Stimulated activated CD4-positive, alpha-beta T cell treated with anti-CD3 and anti-CD28 coated beads, Interleukin-2, amount 100 ng/mL, for 48 hours (primary cell): ENCODE measurements at regions not wholly inside any gene's neighbourhood (a gene's known extent, or its start where the extent isn't known, plus 50 kb on each side); places are given as distances from the start of the nearest gene placed in this dataset.

Experiments
- DNase-seq, 2 donors: peaks; one replicate each; pipeline ENCODE4 v3.0.0-alpha.2; 2020

DNA sequence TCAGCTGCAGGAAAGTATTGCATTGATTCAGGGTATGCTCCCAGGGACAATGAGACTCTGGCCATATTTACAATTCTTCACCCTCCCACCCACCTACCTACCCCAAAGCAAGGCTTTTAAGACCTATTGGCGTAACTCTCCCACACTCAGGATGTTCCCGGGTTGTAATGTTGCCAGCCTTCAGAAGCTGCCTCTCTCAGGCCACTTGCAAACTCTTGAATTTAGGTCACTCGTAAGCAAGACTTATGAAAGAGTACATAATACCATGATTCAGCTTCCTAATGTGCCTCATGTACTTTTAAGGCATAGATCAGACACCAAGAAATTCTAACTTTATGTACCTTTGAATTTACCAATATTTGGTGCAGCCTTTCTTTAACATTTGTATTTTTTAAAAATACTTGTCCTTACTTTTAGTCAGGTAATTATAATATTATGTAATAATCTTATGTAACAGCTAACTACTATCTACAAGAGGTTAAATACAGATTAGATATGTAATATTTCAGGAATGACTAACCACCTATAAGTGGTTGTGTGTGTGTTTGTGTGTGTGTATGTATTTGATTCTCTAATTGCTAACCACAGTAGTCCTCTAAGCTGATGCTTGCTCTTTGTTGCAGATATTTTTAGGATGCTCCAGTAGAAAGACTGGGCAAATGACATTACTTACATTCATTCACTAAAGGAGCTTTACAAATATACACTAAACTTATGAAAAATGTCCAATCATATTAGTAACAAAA is 630.5 kb upstream of the MEF2C start:
- no peak for DNase-seq

DNA sequence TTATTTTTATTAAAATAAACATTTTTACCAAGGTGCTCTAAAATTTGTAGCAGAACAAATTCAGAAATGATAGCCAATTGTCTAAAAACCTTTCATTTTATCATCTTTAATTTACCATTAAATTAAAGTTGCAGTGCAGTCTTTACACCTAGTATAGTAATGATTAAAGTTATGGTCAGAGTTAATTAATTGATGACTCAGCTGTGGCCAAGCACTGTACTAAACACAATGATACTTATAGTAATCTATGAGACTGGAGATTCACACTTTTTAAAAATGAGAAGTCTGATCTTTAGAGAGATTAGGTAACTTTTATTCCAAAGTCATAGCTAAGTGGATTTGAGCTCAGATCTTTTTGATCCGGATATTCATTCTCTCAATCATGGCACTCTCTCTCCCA is 621.1 kb upstream of the MEF2C start:
- no peak for DNase-seq

DNA sequence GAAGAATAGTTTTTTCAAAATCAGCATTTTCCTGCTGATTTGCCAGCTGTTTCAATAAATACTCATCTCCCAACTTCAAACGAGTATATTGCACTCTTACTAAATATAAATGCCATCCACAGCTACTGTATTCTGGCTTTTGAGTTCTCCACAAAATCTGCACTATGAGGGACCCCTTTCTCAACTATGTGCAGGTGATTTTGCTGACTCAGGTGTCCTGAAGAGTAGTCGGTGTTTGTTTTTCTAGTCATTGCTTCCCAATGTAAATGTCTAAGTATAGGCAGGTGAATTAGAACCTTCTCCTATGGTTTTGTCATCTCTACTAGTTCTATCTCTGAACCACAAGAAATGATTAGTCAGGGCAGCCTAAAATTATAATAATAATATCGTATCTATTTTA is 616.8 kb upstream of the MEF2C start:
- DNase-seq = no peak

DNA sequence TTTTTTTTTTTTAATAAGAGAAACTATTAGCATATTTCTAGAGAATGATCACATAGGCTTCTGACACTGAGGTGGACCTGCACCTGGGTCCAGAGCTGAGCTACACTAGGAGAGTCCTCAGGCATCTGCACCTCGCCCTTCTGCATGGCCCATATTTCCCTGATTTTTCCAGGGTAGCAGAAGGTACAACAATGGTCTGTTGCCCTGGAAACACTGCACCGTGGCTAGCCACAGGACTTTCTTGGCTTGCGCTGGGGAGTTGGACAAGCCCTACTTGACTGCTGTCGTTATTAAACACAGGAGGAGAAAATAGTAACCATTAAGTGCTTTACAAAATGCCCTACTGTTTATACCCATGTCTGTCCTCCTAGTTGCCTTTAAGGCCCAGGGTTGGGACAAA is 615.7 kb upstream of the MEF2C start:
- DNase-seq = no peak

DNA sequence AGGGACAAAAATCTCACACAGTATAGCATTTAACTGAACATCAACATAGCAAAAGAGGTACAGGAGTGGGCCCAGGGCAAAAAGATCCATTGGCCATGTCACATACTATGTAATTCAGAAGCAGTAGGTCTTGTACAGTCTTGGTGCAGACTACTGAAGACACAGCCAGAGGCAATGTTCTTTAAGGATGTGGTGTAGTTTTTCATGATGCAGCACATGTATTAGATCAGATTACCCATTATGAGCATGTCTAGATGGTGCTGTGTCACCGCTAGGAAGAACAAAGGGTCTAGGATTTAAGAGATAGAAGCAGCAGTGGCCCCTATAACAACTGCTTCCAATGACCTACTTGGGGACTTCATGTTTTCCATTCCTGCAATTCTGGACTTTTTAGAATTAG is 610.4 kb upstream of the MEF2C start:
- DNase-seq = no peak

DNA sequence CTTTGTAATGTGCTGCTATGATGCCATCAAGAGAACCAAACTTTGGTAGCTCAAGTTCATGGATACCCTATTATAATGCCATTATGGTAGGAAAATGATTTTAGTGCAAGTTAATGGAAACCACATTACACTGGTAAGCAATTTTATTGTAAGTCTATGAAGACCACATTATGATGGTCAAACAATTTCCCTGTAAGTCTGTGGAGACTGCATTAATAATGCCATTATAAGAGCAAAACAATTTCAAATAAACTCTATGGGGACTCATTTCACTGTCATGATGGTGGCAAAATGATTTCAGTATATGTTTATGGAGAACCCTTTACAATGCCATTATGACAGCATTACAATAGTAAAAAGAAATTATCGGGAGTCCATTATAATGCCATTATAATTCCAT is 602.0 kb upstream of the MEF2C start:
- no peak for DNase-seq

DNA sequence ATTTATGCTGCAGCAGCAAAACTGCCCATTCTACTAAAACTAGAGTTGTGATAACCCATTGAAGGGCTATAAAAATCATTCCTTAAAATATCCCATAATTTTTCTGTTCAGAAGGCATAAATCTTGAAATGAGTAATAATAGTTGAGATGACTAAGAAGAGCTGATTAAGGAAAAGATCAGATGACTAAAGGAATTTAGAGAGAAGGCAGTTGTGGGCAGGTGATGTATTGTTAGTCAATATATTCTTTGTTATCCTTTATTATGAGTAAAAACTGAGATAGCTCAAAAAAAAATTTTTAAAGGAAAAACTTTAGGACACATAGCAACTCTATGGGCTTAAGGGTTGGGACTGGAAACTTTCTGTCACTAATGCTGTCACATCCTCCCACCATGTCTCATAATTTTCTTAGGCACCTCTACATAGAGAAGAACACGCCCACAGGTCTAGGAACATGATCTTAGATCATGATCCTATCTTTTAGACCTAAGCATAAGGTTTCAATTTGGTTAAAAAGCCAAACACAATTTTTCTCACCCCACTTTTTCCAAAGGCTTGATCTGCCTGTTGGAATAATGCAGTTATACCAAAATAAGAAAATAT is 597.5 kb upstream of the MEF2C start:
- no peak for DNase-seq

DNA sequence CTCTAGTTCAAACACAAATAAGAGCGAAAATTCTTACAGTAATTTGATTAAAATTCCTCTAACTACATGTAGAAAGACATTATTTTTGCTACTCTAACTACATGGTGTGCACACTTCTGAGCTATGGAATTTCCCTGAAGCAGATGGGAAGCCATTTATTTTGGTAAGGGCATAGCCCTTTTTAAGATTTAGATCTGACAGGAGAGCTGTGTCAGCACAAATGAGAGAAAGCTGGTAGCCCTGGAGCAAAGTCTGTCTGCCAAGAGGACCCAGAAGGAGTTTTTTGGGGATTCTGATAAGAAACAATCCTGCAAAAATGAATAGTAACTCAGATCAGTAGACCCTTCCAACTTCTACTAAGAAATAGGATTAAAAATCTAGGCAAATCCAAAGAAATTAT is 595.9 kb upstream of the MEF2C start:
- DNase-seq = no peak

DNA sequence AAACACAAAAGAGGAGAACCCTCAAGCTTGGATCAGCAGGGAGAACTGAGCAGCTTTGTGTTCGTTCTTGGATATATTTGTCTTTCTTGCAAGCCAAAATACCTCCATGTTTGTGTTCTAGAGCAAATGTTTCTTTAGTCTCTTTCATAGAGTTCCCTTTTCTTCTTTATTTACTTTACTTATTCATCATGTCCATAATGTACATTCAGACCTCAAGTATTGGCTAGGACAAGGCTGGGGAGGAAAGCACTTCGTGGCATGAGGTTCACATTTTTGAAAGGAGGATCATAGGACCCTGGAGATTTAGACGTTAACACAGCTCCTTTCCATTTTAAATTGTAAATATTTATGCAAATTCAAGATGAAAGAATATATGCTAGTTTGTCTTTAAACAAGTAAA is 590.2 kb upstream of the MEF2C start:
- DNase-seq = no peak

DNA sequence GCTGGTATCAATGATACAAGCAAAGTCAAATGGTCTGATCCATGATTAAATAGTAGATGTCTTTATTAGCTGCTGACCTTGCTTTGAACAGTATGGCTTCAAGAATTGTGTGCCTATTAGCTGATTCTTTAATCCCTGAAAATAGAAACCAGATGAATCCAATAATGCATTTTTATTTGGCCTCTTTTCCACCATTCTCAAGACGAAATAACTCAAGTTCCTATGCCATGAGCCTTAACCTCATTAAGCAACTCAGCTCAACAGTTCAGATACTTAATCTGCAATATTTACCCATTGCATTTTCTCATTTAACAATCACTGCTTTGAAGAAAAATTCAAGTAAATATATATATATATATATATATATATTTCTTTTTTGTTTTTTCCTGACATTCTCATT is 588.6 kb upstream of the MEF2C start:
- DNase-seq = no peak

DNA sequence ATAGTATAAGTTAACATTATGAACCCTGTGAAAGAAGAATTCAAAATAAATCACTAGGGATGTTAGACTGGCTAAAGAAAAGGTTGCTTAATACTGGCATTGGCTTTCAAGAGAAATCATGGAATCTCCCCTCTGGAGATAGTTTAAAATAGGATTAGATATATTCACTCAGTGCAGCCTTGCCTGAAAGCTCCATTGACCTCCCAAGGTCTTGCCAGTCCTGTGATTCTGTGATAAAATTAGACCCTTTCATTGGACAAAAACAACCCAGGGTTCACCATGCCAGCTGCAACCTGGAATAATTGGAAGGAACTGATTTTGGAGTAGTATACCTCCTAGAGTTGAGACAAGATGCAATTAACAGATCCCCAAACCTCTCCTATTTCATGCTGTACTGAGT is 588.1 kb upstream of the MEF2C start:
- DNase-seq = no peak

DNA sequence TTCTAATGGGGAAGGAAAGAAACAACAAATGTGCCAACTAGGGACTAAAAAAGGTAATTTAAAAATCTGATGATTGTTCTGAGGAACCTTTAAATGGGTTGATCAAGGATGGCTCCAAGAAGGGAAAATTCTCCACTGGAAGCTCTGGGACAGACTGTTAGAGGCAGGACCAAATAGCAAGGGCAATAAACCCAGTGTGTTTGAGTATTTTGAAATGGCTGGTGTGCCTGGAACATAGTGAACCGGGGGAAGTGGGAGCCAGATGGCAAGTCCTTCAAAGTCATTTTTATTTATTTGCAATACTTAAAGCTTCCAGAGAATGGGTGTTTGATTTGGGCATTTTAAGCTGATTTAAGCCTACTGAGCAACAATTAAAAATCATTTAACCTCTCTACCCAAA is 587.7 kb upstream of the MEF2C start:
- DNase-seq = no peak

DNA sequence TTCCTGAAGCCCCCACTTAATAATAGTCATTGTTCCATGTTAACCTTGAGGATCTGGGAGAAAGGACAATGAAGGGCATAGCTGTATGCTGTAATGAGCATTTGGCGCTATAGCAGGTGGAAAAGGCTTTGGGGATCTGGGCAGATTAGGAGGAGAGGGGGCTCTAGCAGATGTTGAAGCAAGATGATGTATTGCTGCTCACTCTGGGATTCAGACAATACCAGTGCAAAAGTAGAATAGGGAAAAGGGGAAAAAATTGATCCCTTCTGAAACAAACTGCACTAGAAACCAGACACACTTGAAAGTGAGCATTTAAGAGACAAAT is 575.3 kb upstream of the MEF2C start:
- no peak for DNase-seq

DNA sequence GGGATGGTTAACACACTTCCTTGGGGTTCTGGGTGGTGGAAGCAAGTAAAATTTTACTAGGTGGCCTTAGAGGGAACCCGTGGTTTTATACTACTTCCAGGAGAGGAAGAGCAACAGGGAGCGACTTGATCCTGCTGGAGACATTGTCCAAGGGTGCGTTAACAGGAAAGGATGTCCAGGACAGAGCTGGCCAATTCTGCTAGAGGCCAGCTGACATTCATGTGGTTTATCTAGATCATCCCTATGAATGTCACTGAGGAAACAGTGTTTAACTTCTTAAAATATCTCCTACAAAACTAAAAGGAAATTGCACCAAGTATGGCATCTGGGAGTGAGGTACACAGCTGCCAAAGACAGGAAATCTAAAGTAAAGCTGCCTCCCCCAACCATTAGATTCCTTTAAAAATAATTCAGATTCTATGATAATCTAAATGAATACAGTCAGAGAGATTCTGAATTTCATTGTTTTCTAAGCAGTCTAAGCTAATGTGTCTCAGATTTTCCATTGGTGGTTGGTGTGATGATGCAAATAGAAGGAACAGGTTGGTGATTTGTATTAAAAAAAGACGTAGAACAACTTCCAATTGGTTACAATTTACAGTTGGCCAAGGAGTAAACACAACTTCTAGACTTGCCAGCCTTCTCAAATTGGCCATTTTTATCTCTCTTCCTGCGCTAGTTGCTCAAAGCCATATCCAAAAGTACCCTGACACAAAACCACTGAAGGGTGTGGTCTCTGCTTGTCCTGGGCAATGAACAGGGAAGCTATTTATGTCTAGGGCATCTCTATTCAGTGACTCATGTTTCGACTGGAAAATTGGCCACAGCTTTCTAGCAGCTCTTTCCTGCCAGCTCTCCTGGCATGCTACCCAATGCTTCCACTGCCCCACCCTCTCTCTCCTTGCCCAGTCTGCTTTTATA is 574.7 kb upstream of the MEF2C start:
- no peak for DNase-seq

DNA sequence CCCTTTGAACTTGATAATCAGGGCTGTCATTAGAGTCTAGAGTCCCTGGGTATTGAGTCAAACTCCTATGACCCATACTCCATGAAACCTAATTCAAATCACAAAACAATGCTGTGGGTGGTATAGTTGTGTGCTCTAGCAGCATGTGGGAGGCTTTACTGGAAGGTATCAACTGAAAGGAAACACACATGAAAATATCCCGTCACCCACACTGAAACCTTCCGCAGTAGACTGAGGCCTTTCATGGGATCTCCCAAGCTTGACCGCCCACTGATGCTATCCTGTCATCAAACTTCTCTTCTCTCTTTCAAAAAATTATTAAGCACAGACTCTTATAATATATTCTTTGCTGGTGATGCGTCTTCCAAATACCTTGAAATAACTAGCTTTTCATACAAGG is 569.1 kb upstream of the MEF2C start:
- no peak for DNase-seq

DNA sequence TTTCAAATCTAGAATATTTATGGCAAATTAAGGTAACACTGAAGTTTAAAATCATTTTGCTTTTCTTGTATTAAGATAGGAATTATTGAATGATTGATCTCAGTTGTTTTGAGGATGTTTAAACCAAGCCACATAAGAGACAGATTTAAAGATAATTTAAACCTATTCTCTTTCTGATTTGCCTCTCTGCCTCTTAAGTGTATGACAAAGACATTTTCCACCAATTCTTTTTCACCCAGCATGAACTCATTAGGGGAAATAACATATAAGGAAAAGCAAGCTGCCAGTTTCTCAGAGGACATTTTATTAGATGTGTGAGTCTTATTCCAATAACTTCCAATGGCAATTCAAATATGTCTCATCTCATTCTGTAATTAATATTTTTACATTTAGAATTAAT is 568.3 kb upstream of the MEF2C start:
- DNase-seq = no peak

DNA sequence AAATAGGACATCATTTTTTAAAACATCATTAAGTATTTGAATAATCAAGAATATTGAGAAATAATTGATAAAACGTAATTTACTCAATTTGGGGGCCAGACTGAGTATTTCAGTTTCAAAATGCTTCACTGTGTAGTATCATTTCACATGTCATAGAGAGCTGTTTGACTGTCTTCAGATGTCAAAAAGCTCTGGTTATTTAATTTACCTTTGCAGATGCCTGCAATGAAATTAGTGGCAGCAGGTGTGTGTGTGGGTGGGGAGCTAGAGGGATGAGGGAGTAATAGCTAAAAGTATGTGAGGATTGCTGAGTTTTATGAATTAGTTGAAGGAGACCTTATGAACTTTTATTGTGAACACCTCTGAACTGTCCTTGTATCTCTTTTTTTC is 567.2 kb upstream of the MEF2C start:
- no peak for DNase-seq

DNA sequence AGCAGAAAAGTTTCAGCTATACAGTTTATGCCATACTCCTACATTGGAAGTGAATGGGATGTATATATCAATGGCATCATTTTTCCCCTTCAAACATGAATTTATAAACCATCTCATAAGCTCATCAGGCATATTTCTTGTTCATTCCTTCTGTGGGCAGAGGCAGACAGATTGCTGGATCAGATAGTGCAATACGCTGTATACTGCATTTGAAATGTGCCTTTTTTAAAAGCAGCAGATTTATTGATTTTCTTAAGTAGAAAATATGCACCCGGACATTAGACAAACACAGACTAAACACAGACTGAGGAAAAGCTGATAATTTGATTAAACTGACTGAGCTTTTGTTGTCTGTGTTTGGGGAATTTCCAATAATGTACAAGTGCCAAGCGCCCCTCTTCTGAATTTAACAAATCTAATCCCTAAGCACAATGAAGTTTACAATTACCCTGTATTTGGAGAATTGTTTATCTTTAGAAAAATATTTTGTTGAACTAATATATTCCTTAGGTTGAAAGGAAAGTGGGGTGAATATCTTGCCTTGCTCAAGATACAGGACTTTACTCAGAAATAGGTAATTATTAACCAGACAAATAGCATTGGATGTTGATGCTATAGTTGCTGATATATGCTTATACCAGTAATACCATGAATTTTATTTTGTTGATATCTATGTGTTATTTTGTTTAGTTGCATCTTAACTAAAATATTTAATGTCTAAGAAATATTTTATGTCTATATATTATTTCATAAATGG is 566.6 kb upstream of the MEF2C start:
- no peak for DNase-seq

DNA sequence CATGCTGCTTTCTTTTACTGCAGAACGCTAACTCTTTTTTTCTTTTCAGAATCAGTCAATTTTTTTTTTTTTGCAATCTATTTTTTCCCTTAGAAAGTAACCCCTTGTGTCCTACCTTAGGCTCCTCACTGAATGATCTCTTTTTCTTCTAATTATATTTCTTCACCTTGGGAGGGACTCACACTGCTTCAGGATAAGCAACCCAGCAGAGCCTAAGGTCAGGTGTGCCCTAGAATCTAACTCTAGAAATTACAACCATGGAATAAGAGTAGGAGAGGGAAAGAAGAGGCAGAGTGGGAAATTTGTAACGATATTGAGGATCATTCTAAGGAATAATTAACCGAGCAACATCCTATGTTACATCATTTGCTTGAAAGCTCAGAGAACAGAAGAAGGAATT is 564.0 kb upstream of the MEF2C start:
- no peak for DNase-seq

DNA sequence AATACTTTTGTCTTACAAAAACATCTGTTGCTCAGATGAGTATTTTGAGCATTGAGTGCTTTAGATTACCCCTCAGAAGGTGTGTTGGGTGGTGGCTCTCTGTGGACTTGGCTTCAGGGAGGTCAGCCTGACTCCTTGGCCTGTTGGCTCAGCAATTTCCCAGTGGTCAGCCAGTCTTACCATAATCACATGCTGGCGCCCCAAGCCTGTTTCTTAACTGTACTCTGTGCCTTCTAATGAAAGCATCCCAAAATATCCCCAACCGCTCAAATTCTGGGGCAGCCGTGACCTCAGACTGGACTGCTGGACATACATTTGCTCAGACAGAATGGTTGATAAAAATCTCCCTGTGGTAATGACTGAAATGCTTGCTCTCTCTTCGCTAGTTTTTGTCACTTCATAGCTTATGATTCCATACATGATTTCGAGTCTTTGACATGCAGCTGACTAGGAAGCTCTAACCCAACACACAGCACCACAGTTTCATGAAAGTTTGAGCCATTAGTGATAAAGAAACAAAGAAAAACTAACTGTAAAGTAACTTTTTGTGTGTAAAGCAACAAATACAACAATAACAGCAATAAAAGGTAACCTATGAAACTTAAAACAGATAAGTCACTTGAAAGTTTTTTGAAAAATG is 562.2 kb upstream of the MEF2C start:
- DNase-seq = no peak

DNA sequence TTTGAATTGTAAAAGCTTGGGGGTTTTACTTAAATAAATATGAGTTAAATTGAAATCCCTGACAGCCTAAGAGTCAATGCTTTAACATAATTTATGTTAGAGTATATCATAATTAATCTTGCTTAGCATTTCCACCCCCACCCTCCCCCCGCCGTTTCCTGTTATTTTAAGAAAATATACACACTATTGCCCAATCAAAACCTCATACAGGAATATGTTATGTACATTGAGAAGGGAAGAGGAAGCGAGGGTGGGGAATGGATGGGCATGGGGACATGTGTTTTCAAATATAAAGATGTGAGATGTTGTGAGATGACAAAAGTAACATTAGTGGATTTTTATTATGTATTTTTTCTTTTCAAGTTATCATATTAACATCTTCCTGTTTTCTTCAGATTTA is 561.1 kb upstream of the MEF2C start:
- DNase-seq = no peak

DNA sequence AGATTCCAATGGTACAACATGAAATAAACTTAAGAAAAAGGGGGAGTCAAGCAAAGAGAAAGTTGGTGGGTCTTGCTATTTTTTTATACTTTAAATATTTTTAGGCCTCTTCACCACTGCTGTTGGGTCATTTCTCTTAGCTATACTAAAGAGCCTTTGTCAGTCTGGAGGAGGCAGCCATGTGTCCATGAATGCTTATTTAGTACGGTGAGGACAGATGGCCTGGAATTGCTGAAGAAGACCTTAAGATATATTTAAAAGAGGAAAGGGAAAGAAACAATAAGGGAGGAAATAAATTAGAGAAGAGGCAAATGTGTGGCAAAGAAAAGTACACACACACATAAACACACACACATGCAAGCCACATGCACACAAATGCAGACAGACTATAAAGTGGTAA is 560.5 kb upstream of the MEF2C start:
- no peak for DNase-seq

DNA sequence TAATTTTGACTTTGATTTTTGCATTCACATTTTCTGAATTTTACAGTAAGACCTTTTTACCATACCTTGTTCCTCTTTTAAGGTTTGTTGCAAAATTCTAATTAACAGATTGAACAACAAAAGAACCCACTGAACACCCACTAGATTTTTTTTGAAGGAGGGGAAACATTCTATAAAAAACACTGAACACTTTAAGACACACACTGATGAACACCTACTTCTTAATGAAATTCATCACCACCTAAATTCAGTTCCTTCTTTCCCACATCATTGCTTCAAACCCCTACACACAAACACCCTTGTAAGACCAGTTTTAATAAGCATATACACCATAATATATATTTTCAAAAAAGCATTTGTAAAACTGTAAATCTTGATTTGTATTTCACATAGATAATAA is 559.0 kb upstream of the MEF2C start:
- DNase-seq = no peak
